DMS79 (cell line): ENCODE measurements at regions not wholly inside any gene's neighbourhood (a gene's known extent, or its start where the extent isn't known, plus 50 kb on each side); places are given as distances from the start of the nearest gene placed in this dataset.
A peak's percentile ranks its signal among the peaks of the same experiment; 100 is the strongest.

Experiments used
- DNase-seq: peaks from one replicate; lab custom pipeline; 2025; lab: John Stamatoyannopoulos, UW

DNA sequence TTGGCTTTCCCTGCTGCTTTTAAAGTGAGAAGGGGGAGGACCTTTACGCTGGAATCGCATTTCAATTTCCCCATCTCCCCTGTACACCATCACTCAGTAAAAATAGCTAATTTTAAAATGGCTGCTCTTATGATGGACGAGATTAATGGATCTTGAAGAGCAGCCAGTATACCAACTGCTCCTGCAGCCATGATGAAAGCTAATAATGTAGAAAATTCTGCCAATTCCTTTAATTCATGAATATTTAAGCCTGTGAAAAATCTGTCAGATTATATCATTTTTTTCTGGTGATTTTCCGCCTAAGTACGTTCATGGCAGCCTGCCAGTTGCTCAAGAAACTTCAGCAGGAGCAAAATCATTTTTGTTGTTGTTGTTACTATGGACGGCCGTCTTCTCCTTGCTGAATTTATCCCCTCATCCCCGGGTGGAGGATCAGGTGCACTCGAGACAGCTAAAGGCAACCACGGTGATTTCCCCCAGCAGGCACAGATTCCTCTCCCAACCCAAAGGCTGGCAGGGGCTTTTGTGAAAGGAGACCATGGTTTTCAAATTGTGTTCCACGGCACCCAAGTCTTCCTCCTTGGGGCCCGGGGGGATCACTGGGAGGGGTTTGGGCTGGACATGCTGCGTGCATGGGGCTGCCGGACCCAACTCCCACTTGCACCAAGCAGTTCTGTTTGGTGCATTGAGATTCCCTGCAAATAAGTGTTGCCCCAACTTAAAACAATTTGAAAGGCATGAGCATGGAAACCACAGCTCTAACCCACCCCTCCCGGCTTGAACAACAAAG is 289.6 kb downstream of the UACA start:
- DNase-seq: no peak

DNA sequence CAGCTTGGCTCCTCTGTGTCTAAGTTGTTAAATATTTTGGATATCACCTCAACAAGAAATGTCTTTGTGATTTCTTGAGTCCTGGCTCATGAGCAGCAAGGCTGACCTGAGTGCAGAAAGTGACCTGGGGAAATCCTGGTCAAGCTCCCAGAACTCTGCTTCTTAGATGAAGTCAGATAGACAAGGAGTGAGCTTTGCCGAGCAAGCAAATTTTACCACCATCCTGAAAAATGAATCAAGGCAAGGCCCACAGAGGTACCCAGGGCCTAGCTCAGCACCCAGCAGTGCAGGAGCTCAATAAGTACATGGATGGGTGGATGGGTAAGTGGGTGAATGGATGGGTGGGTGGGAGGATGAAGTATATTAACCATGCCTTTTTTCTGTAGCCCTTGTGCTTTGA is 291.8 kb downstream of the UACA start:
- no peak for DNase-seq

DNA sequence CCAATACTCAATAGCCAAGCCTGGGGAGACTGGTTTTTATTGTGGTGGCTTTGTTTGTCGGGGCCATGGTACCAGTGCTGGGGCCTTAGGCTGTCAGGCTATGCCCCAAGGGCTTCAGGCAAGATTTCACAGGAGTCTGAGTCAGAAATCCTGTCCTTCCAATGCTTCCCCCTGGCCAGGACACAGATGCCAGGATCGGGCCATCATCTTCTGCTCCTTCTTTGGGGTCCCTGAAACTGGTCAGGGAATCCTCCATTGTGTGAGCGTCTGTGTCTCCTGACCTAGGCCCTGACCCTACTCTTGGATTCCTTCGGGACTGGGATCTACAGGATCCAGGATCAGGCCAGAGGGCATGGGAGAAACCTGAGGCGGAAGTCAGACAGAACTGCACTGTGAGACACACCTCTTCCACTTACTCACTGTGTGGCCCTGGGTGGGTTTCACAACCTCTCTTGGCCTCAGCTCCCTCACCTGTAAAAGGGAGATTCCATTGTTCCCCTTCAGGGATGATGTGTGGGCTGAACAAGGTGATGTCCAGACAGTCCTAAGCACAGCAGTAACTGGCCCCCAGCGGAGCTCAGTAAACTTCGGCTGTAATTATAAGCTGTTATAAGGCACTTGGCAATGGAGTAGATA is 292.7 kb downstream of the UACA start:
- DNase-seq: no peak

DNA sequence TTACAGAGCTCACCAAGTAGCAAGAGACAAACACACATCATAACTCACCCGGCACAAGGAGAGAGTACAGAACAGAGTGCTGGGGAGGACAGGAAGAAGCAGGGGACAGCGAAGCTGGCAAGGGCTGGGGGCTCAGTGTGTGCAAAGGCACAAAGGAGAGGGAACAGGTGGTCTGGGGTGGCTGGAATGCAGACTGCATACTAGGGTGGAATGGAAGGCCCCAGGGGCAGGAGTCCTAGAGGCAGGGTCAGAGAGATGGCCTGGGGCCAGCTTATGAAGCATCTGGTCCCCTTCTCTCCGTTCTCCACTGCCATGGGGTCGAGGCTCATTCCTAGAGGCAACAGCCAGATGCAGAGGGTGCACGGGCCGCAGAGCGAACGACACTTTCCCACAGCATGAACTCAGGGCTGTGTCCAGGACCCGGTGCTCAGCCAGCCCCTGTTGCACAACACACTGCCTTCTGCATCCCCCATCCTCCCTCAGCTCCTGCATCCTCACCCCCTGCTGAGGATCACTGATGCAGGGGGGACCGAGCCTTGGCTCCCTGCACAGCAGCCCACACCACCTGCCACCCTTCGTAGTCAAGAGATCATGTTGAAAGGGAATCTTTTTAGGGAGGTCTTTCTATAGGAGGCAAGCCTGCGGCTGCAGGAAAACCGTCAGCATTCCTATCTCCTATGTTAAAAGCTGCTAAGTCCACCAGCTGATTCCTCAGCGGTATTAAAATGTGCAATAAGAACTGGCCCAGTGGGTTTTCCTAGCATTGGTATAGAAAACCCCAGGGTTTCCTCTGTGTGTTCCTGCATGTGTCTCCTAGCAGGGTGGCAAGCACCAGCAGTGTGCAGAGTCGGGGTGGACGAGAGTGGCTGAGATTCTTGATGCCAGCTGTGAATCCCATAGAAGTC is 293.5 kb downstream of the UACA start:
- DNase-seq: no peak

DNA sequence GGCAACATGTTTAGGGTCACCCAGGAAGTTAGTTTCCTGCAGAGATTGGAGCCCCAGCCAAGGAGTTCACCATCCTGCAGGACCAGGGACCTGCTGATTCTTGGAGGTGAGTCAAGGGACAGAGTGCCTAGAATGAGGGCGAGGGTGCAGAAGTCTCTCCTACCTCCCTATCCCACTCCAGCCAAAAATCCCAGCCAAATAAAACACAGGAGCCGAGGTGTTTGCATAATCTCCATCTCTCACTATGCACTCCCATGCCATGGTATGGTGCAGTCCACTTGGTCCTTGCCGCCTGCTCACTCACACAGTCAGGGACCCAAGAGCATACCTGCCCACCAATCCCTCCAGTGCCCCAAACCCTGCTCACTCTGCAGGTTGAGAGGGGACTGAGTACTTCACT is 294.2 kb downstream of the UACA start:
- no peak for DNase-seq

DNA sequence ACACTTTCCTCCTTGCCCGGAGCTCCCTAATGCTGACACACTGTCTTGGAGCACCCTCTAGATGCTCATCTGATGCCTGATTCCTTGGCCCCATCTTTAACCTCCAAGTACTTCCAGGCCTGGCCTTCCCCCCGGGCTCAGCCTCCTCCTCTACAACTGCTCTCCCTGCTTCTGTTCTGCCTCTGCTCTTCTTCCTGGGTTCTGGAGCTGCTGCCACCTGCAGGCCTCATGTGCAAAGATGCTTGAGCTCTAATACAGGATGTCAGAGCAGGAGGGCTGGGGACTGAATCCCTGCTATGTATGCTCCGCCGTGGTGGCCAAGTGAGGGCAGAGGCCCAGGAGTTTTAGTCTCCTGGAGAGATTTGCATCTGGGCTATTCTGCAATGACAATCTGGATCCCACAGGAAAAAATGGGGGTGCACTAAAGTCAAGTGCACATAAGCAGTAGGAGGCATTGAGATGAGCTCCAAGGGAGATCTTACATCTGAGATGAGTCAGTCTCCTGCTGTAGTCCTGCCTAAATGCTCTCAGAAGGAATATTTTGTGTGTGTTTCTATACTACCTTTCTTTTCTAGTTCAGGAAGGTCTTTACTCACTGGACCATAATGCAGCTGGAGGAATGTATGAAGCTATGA is 296.3 kb downstream of the UACA start:
- peak; percentile 7 for DNase-seq

DNA sequence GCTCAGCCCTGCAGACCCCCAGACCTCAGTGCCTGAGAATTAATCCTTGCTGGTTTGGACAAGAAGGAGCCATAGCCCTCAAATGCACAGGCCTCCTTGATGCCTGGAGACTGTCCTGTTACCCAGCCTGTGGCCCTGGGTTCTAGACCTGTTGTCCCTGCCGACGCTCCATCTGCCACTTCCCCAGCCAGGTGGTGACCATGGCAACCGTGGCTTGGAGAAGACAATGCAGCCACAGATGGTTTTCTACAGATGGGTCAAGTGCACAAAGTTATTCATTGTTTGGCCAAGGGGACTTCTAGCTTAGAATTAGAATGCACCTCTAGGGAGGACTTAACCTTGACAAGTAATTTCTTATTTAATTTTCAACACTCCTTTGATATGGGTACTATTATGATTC is 297.1 kb downstream of the UACA start:
- DNase-seq: no peak

DNA sequence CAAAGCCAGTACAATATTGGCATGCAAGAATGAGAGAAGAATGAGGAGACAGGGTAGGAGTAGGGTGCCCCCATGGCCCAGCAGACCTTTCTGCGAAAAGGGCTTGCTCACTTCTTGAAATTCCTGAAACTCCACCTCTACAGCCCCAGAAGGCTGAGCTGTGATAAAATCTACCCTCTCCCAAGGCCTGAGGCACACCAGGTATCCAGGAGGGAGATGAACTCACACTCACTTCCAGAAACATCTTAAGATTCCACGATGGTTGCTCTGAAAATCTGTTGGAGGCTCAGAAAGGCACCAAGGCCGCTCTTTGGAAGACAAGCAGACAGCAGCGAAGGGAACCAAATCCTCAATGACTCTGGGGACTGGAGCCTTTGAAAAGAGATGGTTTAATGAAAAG is 297.5 kb downstream of the UACA start:
- no peak for DNase-seq

DNA sequence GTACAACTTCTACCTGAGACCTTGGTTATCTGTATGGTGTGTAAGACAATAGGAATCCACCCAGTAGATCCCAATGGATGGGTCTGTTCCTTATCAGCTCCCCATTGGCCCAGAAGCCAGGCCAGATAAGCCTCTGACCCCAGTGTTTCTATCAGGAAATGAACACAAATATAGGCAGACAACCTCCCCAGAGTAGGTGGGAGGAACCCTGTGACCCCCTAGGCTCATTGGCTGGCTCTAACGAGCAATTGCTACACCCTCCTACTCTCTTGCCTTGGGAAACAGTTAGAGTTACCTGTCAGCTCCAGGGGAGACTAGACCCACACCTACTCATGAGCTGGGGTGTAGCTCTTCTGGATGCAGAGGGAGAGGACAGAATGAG is 299.9 kb downstream of the UACA start:
- DNase-seq: no peak

DNA sequence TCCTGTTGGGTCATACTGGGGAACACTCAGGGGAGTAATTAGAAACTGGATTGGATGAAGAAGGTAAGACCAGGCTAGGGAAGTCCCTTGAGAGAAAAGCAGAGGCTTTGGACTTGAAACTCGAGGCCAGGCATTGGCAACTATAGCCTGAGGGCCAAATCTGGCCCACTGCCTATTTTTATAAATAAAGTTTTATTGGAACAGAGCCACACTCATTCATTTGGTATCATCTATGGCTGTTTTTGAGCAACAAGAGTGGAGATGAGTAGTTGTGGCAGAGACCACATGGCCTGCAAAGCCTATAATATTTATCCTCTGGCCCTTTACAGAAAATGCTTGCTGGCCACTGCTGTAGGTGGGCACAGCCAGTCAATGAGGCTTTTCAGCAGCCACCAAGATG is 301.4 kb downstream of the UACA start:
- no peak for DNase-seq

DNA sequence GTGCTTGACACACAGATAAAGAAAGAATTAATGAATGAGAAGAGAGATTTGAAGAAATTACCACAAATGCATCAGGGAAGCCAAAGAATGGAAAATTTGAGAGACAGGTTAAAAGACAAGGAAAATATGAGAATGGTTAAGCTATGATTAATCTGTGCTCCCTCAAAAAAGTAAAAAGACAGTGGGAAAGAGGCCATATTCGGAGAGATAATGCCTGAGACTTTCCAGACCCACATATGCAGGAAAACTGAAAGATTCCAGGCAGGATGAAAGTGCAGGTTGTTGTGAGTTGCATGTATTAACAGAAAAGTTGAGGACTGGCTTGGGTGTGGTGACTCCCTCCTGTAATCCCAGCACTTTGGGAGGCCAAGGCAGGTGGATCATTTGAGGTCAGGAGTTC is 302.3 kb downstream of the UACA start:
- DNase-seq: no peak

DNA sequence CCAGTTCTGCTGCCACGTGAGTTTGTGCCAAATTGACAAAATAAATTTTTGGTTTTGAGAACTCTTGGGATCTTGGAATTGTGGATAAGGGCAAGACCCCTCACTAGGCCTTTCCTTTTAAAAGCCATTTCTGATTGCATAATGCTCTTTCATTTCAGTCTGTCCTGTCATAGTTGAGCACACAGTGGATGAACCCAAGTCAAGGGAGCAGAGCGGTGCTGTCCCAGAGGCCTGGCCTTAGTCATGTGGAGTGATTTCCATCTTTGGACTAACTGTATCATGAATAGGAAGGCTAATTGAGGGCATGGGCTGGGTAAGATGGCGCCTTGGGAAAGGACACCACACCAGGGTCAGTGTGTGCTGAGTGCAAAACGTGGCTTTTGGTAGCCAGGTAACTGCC is 304.0 kb downstream of the UACA start:
- no peak for DNase-seq

DNA sequence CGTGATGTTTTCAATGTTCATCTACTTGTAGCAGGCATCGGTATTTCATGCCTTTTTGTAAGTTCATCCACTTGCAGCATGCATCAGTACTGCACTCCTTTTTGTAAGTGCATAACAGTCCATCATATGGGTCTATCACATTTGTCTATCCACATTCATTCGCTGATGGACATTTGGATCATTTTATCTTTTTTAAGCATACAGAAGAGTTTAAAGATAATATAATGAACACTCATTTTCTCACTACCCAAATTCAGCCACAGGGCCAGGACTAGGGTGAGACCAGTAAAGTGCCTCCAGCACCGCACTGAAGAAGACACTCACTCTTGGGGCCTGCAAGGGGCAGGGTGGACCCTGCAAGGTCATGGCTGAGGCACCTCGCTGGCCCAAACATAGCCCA is 309.6 kb downstream of the UACA start:
- DNase-seq: no peak

DNA sequence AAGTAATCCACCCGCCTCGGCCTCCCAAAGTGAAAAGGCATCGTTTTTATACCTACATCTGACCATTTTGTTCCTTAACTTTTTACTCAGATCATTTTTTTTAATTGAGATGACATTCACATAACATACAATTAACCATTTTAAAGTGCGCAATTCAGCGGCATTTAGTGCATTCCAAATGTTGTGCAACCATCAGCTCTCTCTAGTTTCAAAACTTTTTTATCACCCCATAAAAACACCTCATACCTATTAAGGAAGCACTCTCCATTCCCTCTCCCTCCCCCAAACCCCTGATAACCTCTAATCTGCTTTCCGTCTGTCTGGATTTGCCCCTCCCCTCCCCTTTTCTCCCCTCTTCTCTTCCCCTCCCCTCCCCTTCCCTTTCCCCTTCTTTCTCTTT is 310.1 kb downstream of the UACA start:
- no peak for DNase-seq

DNA sequence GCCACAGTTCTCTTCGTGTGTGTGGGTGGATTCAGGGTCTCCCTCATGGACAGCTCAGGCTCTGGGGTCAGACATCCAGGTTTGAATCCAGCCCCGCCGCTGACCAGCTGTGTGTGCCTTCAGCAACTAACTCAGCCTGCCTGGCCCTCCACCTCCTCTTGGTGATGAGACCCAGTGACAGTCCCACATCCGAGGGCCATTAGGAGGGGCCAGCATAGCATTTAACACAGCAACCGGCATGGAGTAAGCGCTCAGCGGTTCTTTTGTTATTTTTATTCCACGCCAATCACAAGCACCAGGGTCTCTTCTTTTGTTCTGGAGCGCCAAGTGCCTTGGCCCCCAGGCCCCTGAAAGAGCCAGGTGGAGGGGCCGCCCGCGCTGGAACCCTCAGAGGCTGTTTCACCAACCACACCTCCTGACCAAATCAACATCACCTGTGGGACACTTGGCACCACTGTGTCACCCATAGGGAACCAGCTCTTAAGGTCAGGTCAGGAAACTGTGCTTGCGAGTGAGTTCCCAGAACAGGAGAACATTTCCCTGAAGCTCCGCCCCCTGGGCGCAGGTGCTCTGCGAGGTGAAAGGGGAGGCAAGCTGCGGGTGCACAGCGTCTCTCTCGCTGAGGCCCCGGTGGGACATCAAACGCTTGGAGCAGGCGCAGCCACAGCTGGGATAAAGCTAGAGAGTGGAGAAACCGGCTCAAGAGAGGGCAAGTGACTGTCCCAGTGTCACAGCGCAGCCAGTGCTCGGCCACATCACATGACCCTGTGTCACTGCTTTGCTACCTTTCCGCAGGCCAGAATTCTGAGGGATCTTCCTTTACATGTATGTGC is 311.3 kb downstream of the UACA start:
- no peak for DNase-seq

DNA sequence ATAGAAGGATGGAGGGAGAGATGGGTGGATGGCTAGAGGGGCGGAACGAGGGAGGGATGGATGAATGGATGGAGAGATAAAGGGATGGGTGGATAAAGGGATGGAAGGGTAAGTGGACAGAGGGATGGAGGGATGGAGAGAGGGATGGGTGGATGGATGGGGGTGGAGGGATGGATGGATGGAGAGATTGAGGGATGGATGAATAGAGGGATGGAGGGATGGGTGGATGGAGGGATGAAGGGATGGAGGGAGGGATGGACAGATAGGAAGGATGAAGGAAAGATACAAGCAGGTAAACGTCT is 313.3 kb downstream of the UACA start:
- no peak for DNase-seq

DNA sequence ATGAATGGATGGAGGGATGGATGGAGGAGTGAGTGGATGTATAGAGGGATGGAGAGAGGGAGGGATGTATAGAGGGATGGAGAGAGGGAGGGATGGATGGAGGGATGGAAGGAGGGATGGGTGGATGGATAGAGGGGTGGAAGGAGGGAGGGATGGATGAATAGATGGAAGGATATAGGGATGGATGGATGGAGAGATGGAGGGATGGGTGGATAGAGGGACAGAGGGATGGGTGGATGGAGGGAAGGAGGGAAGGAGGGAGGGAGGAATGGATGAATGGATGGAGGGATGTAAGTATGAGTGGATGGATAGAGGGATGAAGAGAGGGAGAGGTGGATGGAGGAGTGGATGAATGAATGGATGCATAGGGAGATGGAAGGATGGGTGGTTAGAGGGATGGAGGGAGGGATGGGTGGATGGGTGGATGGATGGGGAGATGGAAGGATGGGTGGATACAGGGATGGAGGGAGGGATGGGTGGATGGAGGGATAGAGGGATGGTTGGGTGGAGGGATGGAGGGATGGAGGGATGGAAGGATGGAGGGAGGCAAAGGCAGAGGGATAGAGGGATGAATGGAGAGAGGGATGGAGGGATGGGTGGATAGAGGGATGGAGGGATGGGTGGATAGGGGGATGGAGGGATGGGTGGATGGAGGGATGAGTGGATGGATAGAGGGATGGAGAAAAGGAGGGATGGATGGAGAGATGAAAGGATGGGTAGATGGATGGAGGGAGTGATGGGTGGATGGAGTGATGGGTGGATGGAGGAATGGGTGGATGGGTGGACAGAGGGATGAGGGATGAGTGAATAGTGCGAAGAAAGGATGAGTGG is 313.8 kb downstream of the UACA start:
- no peak for DNase-seq

DNA sequence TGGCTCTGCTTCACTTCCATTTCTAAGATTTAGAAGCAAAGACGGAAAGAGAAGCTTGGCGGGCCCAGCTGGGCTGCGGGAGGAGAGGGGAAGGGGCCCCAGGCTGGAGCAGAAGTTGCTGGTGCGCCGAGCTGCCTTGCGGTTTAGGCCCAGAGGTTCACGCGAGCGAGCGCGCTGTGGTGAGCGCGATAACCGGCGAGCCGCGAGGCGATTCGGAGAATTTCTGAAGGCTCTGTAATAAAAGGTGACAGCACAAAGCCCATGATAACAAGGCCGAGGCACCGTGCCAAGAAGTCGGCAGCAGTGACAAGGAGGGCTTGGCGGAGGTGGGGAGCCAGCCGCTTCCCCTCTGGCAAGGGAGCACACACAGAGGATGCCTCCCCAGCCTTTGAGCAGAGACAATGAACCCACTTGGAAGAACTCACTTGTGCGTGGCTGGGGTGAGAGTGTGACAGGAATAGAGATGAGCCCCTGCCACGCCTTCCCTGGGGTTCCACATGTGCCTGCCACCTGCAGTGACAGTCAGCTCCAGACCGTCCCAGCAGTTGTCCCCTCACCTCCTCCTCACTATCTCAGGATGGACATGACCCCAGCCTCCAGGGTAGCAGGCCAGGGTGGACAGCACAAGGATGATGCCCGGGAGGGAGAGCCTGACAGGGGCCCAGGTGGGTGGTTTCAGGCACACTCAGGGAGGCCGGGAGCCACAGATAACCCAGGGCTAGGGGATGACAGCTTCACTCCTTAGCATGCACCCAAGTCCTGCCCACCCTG is 315.2 kb downstream of the UACA start:
- DNase-seq: peak; percentile 30

DNA sequence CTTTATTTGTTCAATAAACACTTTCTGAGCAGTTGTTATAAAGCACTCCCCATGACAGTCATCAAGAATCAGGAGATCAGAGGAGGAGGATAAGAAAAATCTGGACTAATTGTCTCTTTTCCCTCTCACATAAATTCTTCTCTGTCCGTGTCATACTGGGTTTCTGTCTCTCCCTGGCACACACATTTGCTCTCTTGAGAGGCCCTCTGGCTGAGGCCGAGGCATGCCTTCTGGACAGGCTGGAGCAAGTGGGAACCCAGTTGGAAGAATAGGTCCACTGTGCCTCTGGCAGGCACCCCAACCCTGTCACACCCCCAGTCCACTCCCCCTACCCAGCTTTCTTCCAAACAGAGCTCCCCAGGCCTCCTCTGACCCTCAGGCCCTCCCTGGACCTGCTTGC is 315.8 kb downstream of the UACA start:
- no peak for DNase-seq

DNA sequence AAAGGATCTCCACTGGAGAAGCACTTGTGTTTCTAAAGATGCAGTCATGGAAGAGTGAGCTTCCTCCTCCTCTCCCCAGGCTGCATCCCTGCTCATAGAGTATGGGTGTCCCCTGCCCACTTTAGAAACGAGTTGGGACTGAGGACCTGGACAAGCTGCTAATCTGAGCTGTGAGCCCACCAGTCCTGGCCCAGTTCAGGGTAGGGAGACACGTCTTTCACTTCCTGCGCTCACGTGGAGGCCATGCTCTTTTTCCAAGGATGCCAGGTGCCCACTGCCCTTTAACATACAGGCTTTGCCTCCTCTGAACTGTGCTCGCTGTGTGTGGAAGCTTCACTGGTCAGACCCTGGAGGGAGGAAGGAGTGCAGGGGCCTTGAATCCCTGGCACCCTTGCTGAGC is 316.3 kb downstream of the UACA start:
- no peak for DNase-seq
